Parathyroid adenoma (tissue), 2 donors: ENCODE measurements at regions not wholly inside any gene's neighbourhood (a gene's known extent, or its start where the extent isn't known, plus 50 kb on each side); places are given as distances from the start of the nearest gene placed in this dataset.
A peak's percentile ranks its signal among the peaks of the same experiment; 100 is the strongest.

Source experiments
- H2AFZ ChIP-seq: fragments of 300-600 bp; sonication (generic); one replicate; pipeline ENCODE4 v1.7.0; 2017; ENCODE audit warnings: antibody characterized with exemption, mild to moderate bottlenecking
- H3K27ac ChIP-seq: fragments of 300-600 bp; sonication (generic); one replicate; pipeline ENCODE4 v1.7.0; 2017
- H3K27me3 ChIP-seq: fragments of 300-600 bp; sonication (generic); one replicate; pipeline ENCODE4 v1.7.0; 2017; ENCODE audit warnings: low read length; ENCODE audit not compliant: control insufficient read depth, insufficient read depth
- H3K36me3 ChIP-seq: fragments of 300-600 bp; sonication (generic); one replicate; pipeline ENCODE4 v1.7.0; 2017; ENCODE audit warnings: low read length; ENCODE audit not compliant: control insufficient read depth, insufficient read depth
- H3K4me1 ChIP-seq: fragments of 300-600 bp; sonication (generic); one replicate; pipeline ENCODE4 v1.7.0; 2017; ENCODE audit warnings: control low read depth
- H3K4me2 ChIP-seq: fragments of 300-600 bp; sonication (generic); one replicate; pipeline ENCODE4 v1.7.0; 2017; ENCODE audit warnings: low read length
- H3K4me3 ChIP-seq: fragments of 300-600 bp; sonication (generic); one replicate; pipeline ENCODE4 v1.7.0; 2017; ENCODE audit warnings: low read depth, low read length
- H3K79me2 ChIP-seq: fragments of 300-600 bp; sonication (generic); one replicate; pipeline ENCODE4 v1.7.0; 2017; ENCODE audit warnings: control low read depth
- H3K9ac ChIP-seq: fragments of 300-600 bp; sonication (generic); one replicate; pipeline ENCODE4 v1.7.0; 2017; ENCODE audit warnings: mild to moderate bottlenecking
- H3K9me3 ChIP-seq: fragments of 300-600 bp; sonication (generic); one replicate; pipeline ENCODE4 v1.7.0; 2017; ENCODE audit warnings: low read length; ENCODE audit not compliant: control insufficient read depth
- TF ChIP-seq, protein P1 (sequence below): fragments of 300-600 bp; sonication (generic); IDR thresholded peaks from one replicate; pipeline ENCODE4 v1.7.0; 2017; ENCODE audit warnings: antibody characterized with exemption, mild to moderate bottlenecking
- donor health status: primary hyperparathyroidism.

- H3K27me3 ChIP-seq, result no peaks in the 10 kb centered on the region
- H3K9ac ChIP-seq, result no peak overlapping the region
- peak overlapping the region; percentile 81 for H3K27ac ChIP-seq
- no peaks in the 10 kb centered on the region for H3K9me3 ChIP-seq
- no peaks in the 10 kb centered on the region for H3K36me3 ChIP-seq
- H3K4me2 ChIP-seq, result no peak overlapping the region
- TF ChIP-seq, protein P1, sequence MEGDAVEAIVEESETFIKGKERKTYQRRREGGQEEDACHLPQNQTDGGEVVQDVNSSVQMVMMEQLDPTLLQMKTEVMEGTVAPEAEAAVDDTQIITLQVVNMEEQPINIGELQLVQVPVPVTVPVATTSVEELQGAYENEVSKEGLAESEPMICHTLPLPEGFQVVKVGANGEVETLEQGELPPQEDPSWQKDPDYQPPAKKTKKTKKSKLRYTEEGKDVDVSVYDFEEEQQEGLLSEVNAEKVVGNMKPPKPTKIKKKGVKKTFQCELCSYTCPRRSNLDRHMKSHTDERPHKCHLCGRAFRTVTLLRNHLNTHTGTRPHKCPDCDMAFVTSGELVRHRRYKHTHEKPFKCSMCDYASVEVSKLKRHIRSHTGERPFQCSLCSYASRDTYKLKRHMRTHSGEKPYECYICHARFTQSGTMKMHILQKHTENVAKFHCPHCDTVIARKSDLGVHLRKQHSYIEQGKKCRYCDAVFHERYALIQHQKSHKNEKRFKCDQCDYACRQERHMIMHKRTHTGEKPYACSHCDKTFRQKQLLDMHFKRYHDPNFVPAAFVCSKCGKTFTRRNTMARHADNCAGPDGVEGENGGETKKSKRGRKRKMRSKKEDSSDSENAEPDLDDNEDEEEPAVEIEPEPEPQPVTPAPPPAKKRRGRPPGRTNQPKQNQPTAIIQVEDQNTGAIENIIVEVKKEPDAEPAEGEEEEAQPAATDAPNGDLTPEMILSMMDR, result no peak
- peaks cover 41% of the 10 kb centered on the region for H3K79me2 ChIP-seq
- no peak overlapping the region for H3K4me3 ChIP-seq
- H3K4me1 ChIP-seq, result peaks cover 28% of the 10 kb centered on the region
- H2AFZ ChIP-seq, result no peak overlapping the region
Measured at GRCh38 chr16:85535352-85536072, 77.6 kb upstream of the GSE1 start.

- no peak overlapping the region for H3K9ac ChIP-seq
- no peak overlapping the region for H3K4me3 ChIP-seq
- H3K79me2 ChIP-seq, result peaks cover 42% of the 10 kb centered on the region
- H3K36me3 ChIP-seq, result no peaks in the 10 kb centered on the region
- peak overlapping the region; percentile 81 for H3K27ac ChIP-seq
- H3K27me3 ChIP-seq, result no peaks in the 10 kb centered on the region
- peaks cover 29% of the 10 kb centered on the region for H3K4me1 ChIP-seq
- H3K4me2 ChIP-seq, result peak overlapping the region; percentile 10
- peak overlapping the region; percentile 16 for H2AFZ ChIP-seq
- TF ChIP-seq, protein P1, result no peak
- H3K9me3 ChIP-seq, result no peaks in the 10 kb centered on the region
Measured at GRCh38 chr16:85536073-85536410, 77.1 kb upstream of the GSE1 start.

DNA sequence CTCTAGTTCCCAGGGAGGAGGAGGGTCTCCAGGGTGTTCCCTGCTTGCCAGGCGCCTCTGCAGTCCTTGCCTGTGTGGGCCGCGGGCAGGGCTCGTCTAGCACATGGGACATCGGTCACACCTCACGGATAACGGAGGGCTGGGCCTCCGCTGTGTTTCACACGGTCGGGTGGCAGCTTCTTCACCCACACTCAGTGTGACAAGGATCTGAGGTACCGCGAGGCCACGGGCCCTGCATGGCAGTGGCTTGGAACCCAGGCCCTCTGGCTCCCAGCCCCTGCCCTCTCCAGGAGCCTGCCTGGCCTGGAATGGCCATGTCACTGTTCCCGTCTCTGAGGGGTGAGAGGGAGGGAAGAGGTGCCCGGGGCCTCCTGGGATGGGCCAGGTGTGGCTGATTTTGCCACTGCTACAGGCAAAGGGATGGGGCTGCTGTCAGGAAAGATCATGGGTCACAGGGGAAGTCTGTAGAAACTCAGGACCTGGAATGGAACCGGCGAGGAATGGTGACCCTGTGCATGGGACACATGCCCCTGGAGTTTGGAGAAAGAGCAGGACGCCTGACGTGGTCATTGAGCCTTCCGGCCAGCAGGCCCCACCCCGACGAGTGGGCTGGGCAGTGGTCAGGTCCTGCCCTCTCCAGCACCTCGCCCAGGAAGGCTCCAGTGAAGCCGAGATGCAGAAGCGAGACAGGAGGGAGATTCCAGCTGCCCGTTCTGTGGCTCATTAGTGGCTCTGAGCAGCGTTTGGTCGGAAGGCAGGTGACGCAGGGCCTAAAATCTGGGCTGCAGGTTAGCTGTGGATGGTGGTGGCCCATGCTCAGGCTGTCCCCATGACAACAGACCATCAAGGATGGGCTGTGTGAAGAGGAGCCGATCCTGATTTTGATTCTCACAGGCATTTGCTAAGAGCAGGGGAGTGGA is 76.5 kb upstream of the GSE1 start:
- Histone ChIP-seq H3K36me3 (no peaks in the 10 kb centered on the region), H3K9ac (no peak overlapping the region), H3K27me3 (no peaks in the 10 kb centered on the region), H3K79me2 (peaks cover 47% of the 10 kb centered on the region), H3K4me2 (peak overlapping the region; percentile 10), H2AFZ (peak overlapping the region; percentile 16), H3K4me1 (peaks cover 35% of the 10 kb centered on the region), H3K9me3 (no peaks in the 10 kb centered on the region), H3K27ac (peak overlapping the region; percentile 81), H3K4me3 (no peak overlapping the region)
- TF ChIP-seq, protein P1, result no peak

DNA sequence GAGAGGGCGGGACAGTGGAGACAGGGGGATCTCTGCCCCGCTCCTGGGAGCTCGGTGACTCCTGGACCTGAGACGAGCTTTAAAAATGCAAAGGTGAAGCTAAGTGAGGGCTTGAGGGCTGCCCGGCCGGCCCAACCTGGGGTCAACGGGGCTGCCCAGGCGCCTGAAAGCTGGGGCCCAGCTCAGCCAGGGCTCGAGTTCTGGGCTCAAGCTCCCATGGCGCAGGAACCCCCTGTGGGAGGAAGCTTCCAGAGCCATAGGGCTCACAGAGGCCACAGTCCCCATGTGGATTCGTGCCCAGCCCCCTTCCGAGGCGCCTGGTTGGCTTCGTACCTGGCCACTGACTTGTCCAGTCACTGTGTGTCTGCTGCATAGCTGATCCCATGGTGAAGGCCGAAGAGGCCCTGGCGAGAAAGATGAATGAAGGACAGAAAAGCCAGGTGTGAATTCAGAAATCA is 75.8 kb upstream of the GSE1 start:
- Histone ChIP-seq H3K27me3 (no peaks in the 10 kb centered on the region), H3K27ac (peak overlapping the region; percentile 81), H3K36me3 (no peaks in the 10 kb centered on the region), H3K9me3 (no peaks in the 10 kb centered on the region), H3K4me3 (no peak overlapping the region), H3K4me2 (no peak overlapping the region), H3K79me2 (peaks cover 54% of the 10 kb centered on the region), H3K9ac (no peak overlapping the region), H2AFZ (no peak overlapping the region), H3K4me1 (peaks cover 36% of the 10 kb centered on the region)
- TF ChIP-seq, protein P1, result no peak
